ENCODE measurements at regions not wholly inside any gene's neighbourhood (a gene's known extent, or its start where the extent isn't known, plus 50 kb on each side); places are given as distances from the start of the nearest gene placed in this dataset.
"Not testable (repeated sequence)": the region's sequence is repeated elsewhere in the genome, so short reads cannot be mapped to it uniquely, and the experiment has no call there.

DNA sequence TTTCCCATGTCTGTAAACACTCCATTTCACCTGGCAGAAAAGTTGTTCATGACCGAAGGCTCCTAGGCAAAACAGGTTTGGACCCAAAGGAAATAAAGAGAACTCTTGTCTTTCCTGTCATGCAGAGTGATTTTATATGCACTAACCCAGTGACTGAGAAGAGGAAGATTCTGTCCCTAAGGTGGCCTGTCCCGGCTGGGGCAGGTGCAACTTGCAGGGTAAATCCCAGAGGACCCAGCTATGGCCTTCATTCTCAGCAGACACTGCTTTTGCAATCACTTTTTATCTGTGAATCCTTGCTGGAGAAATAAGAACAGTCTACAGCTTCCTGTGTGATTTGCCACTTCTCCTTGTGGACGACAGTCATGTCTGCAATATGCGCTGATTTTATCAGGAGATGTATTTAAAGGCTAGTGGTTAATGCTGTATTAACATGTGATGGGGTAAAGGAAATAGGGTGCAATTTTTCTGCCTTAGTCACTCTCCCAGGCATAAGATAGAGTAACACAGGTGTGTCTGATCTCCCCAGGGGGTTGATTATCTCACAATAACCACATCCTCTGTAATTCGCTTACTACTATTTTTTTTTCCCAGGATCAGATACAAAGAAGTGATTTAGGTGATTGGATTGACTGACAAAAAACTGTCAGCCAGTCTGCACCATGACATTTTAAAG is 696.8 kb upstream of the SOX9 start:
- no peak for FAIRE-seq
- DNase-seq (ENCODE audit: low spot score in 2 of 2), result no peak

DNA sequence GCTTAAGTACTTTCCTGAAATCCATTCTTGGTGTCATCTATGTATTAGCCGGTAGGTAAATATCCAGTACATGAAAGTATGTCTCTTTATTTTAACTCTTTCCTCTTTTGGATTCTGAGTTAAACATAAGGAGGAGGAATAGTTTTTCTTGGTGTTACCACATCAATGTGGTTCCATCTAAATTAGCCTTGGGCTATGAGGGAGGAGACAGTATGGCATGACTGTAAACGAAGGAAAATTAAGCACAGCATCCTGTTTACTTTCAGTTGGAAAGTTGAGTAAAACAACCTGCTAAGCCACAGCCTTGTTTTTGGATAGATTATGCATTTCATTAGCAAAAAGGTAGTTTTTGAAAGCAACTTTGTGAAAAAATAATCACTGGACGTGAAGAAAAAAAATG is 693.0 kb upstream of the SOX9 start:
- DNase-seq (ENCODE audit: low spot score in 2 of 2) (no peak), FAIRE-seq (no peak)

DNA sequence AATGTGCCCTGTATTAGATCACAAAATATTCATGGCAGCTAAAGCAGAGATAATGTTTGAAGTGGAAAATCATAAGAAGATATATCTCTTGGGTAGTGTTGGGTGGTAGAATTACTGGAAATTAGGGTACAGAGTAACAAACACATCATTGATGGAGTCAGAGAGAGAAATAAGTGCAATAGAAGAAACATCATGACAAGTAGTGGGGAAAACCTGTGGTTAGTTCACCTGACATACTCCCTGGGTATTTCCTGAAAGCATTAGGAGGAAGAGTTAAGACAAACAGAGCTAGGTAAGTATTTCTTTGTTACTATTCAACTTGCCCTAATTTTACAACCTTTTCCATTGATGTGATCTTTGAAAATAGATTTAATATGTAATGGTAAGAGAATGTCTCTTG is 691.9 kb upstream of the SOX9 start:
- FAIRE-seq, result no peak
- DNase-seq (ENCODE audit: low spot score in 2 of 2), result no peak

DNA sequence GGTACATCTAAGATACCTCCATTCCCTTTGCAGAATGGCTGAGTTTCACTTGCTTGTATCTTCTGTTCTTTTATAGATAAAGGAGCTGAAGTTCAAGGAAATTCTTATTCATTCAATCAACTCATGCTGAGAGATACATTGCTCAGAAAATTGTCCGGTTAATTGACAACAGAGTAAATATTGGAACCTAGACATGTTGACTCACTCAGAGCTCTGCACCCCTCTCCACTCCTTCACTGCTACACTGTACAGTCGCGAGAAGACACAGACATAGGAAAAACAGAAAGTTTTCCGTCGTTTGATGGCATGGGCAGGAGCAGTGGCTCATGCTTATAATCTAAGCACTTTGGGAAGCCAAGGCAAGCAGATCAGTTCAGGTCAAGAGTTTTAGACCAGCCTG is 690.5 kb upstream of the SOX9 start:
- FAIRE-seq, result no peak
- no peak for DNase-seq (ENCODE audit: low spot score in 2 of 2)

DNA sequence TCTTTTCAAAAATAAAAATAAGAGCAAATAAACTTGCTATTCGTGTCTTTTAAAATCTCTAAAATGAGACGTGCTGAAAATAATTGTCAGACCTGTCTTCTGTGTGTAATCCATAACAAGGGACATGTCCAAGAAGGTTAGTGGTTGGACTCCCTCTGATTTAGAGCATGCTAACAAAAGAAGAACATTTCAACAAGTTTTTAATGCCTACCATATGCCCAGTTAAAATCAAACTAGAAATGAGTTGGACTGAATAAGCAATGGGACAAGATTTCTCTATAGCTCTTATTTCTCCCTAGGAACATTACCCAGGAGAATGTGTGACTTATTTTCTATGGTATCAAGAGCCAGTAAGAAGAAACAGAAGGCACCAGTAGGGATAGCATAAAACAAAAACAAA is 689.7 kb upstream of the SOX9 start:
- no peak for FAIRE-seq
- no peak for DNase-seq (ENCODE audit: low spot score in 2 of 2)

DNA sequence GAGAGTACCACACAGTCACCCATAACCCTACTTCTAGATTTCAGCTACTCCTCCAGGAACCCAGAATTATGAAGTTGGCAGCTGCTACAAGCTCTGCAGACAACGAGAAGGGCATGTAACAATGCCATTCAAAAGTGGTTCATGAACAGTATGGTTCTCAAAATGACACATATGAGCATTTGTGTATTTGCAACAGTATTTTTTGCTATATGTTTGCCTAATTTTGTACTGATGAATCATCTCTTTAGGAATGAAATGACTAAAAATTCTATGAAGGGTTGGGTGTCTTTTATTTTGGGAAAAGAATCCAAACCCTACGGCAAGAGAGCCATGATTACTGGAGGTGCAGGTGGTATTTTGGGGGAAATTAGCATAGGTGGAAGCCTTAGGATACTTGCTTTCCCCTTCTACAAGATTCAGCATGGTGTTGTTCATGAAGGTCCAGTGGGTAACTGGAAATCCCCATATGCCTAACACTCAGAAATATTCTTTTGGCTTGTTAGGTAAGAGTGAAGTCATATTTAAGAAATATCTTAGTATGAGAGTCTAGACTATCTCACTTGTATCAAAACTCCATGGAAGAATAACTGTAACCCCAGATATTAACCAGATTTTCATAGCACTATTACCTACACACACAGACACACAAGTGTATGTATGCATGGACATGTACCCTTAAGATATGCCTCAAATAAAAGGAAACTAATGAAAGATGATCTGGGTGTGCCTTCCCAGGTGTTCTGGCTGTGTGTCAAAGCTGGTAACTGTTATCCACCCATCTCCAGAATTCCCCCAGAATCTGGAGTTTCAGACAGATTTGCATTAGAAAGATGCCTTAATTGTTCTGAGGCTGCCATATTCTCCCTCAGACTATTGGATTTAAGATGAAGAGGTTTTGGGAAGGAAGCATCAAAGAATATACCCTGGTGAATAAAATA is 688.2 kb upstream of the SOX9 start:
- no peak for FAIRE-seq

DNA sequence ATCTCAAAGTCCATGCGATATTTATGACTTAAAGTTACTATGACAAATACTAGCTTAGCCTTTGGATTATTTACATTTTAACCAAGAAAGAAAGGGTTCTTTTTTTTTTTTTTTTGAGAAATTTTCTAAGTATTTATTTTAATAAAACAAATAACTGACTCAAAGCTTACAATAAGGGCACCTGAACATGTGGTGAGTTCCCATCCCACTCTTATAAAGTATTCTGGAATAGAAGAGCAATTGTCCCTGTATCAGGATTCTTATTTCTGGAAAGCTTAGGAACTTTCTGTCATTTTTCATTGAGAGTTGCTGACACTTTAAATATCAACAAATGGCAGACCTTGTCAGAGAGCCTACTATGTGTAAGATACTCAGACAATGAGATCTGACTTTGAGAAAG is 686.1 kb upstream of the SOX9 start:
- DNase-seq (ENCODE audit: low spot score in 2 of 2), result no peak
- FAIRE-seq, result peak; percentile 19

More for the DNA sequence above, 688.2 kb upstream of the SOX9 start:
- DNase-seq (ENCODE audit: low spot score in 2 of 2), result no peak

DNA sequence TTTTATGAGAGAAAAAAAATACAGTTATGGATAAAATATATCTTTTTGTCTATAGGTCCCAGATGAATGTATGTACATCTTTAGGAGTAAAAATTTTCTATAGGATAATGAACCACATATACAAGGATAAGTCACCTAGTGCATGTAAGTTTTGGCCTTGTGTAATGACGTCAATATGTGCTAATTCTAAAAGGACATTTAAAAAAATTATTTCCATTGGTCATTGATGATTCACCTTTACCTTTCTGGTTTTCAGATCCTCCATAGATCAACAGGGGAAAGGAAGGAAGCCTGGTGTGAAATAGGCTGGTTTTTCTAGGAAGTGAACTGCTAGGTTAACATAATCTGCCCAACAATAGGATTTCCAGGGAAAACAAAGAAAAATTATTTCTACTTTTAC is 684.3 kb upstream of the SOX9 start:
- FAIRE-seq, result no peak
- no peak for DNase-seq (ENCODE audit: low spot score in 2 of 2)

DNA sequence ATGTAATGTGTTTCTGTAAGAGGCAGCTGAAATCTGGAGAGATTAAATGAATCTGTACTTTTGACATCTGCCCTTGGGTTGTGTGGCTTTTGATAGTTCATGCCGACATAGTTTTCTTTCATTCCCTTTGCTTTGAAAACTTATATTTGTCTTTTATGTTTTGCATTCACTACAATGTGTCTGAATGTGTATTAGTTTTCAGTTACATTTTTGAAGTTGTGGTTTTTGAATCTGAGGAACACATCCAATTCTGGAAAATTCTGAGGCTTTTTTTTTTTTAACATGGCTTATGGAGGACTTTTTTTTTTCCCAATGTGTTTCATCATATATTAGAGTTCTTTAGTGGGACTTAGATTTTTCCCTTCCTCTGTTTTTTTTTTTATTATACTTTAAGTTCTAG is 683.7 kb upstream of the SOX9 start:
- DNase-seq (ENCODE audit: low spot score in 2 of 2), result no peak
- FAIRE-seq, result no peak

DNA sequence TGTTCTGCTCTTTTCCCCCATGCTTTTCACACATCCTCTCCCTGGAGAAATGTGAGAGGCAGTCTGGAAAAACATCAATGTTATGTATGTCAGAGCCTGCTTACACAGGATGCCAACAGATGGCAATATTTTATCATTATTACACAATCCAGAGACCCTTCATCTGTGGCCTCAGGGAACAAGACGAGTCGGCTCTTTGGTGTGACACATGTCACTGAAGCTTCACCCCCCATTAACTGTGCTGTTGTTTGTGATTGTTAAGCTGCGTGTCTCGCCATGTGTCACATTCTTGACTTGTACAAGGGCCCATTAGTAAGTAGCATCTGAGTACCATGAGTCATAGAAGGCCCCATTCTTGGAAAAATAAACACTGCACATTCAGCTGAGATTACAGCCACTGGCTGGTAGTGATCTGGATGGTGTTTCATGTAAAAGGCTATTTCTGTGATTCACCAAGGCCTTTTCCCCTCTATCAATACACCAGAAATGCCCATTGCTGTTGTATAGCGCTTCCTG is 682.1 kb upstream of the SOX9 start:
- FAIRE-seq (no peak), DNase-seq (ENCODE audit: low spot score in 2 of 2) (no peak)

DNA sequence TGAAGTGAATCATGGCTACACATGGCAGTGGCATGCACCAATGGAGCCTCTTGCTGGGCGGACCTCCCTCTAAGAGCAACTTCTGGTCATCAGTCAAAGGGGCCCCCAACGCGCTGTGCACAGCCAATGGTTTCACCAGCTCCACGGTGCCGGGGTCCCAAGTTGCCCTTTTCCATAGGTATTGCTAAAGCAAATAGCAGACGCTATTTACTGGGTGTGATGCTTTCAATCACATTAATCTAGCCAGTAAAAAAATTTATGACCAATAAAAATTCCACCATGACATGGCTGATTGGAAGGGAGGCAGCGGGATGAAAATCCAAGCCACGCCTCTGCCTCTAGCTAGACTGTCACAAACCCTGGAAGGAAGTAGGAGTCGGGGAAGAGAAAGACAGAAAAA is 680.3 kb upstream of the SOX9 start:
- FAIRE-seq (no peak), DNase-seq (ENCODE audit: low spot score in 2 of 2) (no peak)

DNA sequence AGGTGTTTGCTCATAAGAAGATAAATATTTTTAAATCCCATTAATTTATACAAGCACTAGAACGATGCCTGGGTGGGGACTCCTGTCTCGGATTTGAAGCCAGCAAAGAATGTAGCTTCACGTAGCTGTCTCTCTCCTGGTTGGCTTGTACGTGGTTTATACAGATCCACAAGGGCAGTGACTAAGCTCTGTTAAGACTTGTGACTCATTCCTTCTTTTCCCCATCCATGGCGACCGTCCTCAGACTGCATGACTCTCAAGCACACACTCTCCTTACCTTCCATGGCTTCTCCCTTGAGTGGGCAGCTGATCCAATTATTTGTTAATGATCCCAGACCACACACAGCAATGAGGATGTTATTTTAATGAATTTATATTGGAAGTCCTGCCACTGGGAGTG is 679.7 kb upstream of the SOX9 start:
- DNase-seq (ENCODE audit: low spot score in 2 of 2) (no peak), FAIRE-seq (no peak)

DNA sequence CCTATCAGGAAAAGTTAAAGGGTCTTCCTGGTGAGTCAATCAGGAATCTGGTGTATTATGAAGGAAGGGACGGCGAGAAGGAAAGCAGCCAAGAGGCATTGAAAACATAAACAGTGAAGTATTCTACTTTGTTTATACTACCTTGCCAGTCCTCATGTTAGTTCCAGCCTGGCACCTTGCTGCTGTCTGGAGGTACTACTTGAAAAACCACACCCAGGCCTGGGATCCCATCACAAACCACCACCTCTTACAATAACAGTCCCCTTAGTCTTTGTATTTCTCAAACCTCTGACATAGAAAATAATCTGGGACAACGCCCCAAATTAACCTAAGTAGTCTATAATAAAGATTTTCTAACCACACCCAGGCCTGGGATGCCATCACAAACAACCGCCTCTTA is 676.7 kb upstream of the SOX9 start:
- DNase-seq (ENCODE audit: low spot score in 2 of 2) (no peak), FAIRE-seq (no peak)

DNA sequence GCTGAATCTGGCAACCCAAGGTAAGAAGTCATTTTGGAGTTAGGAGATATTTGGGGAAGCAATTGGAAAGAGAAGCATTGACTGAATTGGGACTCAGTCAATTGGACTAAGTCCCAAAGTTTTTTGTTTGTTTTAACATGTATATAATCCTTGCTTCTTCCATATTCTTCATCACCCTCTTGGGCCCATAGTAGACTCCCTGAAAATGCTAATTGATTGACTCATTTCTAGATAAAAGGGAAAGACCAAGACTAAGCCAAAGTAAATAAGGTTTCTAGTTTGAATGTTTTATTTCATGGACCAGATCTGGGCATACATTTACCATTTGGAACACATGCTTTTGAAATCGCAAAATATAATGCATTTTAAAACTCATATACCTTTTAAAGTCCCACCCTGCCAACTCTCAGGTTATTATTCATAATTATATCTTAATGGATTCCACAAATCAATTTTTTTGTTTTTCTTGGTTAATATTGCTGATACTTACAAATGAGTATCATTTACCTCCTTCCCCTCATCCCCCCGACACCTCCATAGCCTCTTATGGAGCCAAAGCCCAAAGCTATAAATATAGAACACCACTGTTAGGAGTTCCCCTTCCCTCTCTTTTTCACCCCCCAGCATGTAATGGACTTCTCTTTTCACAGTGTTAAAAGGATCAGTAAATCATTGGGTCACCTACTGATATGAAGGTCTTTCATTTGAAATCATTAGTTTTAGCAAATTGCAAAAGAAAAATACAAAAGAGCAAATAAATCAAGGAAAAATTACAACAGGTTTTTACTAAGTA is 674.0 kb upstream of the SOX9 start:
- DNase-seq (ENCODE audit: low spot score in 2 of 2), result no peak
- no peak for FAIRE-seq

DNA sequence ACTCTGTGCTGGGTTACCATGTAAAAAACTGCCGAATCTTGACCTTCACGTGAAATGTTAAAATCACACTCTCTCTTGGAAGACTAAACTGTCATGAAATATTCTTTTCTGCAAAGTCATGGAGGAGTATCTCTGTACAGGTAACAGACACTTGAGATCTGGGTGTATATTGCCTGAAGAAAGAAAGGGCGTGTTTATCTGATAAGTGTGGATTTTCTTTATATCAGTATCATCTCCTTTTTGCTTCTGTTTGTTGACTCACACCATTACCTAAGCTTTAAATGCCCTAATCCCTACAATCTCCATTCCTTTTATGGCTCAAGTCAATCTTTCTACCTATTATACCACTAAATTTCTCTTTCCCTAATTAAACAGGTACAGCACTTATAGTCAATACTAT is 673.2 kb upstream of the SOX9 start:
- FAIRE-seq (no peak), DNase-seq (ENCODE audit: low spot score in 2 of 2) (no peak)

DNA sequence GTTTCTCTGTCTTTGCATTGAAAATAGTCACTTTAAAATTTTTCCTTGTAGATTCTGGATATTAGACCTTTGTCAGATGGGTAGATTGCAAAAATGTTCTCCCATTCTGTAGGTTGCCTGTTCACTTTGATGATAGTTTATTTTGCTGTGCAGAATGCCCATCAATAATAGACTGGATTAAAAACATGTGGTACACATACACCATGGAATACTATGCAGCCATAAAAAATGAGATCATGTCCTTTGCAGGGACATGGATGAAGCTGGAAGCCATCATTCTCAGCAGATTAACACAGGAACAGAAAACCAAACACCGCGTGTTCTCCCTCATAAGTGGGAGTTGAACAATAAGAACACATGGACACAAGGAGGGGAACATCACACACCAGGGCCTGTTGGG is 670.2 kb upstream of the SOX9 start:
- not testable (repeated sequence) for DNase-seq (ENCODE audit: low spot score in 2 of 2); FAIRE-seq

DNA sequence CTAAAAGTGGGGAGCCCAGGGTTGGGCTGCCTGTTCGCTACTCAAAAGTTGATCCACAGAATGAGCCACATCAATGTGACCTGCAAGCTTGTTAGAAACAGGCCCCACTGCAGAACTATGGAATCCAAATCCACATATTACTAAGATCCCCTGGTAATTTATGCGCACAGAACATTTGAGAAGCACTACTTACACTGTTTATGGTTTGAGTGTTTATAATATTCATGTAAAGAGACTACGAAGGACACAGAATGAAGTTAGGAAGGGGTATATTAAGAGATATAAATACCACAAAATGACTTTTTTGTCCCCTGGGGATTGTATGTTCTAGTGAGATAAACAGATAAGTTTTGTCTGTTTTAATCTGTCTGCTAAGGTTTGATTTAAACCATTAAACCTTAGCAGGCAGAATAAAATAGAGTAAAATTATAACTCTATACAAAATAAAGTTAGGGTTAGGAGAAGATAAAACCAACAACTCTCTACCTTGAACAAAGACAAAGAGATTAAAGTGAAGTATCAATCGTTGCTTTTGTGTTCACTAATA is 666.9 kb upstream of the SOX9 start:
- FAIRE-seq (no peak), DNase-seq (ENCODE audit: low spot score in 2 of 2) (no peak)

DNA sequence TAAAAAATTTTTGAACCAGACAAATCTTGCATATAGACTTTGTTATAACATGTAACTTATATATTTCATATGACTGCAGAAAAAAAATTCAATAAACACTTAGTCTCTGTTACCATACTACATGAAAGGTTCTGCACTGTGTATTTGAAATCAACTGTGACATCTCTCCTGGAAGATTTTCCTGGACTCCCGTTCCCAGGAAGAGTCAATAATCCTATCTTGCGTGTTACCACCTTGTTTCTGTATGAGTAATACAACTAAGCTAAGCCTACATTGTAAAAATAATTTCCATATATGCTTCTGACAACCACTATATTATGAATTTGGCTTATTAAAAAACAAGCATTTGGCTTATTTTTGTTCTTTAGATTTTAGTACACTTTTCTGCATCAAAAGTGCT is 665.6 kb upstream of the SOX9 start:
- no peak for DNase-seq (ENCODE audit: low spot score in 2 of 2)
- no peak for FAIRE-seq

DNA sequence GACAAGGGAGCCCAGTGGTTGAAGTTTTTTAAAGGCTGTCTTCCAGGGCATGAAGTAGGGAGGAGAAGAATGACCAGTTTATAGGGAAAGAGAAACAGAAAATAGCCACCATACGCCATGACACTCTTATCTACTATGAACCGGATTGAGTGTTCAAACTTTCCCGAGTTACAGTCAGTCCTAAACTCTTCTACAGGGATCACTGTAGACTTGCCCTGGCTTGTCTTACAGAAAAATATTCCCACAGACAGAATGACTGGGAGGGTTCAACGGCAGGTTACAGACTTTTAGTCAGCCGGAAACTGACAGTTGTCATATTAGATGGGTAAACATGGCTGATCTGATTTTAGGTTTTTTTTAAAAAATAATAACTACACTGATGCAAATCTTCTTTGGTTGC is 662.5 kb upstream of the SOX9 start:
- FAIRE-seq (no peak), DNase-seq (ENCODE audit: low spot score in 2 of 2) (no peak)

DNA sequence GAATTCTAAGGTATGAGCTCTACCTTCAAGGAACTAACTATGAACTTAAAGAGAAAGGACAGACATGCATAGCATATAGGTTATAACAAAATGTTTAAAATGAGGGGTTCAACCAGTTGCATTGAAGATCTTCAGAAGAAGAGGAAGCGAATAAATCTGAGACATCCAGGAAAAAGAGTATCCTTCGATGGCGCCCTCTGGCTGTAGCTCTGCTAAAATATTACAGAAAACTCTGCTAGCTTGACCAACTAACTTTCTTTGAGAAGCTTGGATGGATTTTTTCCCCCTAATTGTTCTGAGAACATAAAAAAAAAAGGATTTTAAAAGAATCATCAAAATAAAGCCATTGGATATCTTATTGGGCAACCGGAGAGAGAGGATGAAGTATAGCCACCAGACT is 659.9 kb upstream of the SOX9 start:
- no peak for FAIRE-seq

More for the DNA sequence above, 659.9 kb upstream of the SOX9 start:
- DNase-seq (ENCODE audit: low spot score in 2 of 2), result peak in 1 of 2 donors; percentile 1

All from frontal cortex (tissue), 3 donors.